CD4-positive, alpha-beta T cell treated with Interleukin-17A for 1 hour (primary cell): ENCODE measurements at regions not wholly inside any gene's neighbourhood (a gene's known extent, or its start where the extent isn't known, plus 50 kb on each side); places are given as distances from the start of the nearest gene placed in this dataset.
A peak's percentile ranks its signal among the peaks of the same experiment; 100 is the strongest.

Source experiments
- DNase-seq: peaks from one replicate; pipeline ENCODE4 v3.0.0-alpha.2; 2020

DNA sequence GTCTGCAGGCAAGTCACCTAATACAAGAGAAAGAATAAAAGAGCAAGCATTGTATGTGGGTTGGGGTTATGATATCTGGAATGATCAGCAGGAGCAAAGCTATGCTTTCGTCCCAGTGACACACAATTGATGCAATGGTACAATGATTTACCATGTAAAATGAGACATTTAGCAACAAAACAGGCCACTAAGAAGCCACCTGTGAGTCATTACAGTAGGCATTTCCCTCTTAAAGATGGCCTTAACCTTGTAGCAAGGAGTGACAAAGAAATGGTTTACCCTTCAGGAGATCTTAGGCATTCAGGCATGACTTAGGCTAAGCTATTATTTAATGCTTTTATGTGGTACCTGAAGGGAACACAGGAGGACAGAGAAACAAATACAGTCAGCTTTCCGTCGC lies 373.3 kb upstream of the RBMS3 start:
- no peak for DNase-seq

DNA sequence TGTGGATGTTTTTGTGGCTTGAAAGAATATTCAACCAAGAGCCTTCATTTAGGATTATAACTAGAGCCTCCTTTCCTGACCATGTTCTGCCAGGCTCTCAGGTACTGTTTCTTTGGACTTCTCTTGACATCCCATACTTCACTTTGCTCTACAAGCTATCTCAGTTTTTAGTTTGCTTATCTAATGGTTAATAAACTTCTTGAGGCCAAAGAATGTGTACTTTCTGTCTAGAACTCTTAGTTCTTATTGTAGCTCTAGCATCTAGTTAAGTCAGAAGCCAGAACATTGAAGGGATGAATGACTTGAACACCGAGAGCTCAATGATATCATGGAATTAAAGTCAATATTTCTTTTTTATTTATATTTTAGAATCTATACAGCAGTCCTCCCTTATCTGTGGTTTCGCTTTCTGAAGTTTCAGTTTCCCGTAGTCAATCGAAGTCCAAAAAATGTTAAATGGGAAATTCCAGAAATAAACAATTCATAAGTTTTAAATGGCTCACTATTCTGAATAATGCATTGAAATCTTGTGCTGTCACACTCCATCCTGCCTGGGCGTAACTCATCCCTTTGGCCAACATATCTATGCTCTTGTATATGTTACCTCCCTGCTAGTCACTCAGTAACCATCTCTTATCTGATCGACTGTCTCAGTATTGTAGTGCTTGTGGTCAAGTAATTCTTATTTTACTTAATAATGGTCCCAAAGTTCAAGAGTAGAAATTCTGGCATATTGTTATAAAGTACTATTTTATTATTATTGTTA lies 368.6 kb upstream of the RBMS3 start:
- no peak for DNase-seq

DNA sequence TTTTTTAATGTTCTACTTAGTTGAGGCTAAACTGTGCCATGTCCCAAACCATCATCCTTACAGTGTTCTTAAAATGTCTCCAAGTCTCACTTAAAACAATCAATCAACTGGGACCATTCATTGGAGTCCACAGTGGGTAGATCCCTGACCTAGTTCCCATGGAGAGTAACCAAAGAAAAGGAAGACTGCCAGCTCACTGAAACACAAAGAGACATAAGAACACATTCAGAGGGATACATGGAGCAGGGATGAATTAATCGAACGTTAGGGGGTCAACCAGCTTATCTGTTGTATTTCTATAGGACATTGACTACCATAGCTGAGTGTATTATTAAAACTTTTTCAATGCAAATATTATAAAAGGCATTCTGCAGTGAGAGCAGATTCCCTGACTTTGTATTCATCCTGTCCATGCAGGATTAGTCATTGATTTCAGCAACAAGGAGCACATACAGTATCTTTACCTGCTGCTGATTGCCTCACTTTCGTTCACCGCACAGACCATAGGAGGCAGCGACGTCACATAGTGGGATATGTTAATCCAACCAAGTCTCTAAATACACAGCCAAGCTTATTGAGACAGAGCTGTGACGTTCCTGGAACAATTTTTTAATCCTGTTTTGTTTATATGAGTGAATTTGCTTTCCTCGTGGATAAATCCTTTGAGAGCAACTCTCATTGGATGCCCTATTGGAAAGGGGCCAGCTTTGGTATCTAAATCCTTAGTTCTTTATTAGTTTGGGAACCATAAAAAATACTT lies 364.9 kb upstream of the RBMS3 start:
- DNase-seq = no peak

DNA sequence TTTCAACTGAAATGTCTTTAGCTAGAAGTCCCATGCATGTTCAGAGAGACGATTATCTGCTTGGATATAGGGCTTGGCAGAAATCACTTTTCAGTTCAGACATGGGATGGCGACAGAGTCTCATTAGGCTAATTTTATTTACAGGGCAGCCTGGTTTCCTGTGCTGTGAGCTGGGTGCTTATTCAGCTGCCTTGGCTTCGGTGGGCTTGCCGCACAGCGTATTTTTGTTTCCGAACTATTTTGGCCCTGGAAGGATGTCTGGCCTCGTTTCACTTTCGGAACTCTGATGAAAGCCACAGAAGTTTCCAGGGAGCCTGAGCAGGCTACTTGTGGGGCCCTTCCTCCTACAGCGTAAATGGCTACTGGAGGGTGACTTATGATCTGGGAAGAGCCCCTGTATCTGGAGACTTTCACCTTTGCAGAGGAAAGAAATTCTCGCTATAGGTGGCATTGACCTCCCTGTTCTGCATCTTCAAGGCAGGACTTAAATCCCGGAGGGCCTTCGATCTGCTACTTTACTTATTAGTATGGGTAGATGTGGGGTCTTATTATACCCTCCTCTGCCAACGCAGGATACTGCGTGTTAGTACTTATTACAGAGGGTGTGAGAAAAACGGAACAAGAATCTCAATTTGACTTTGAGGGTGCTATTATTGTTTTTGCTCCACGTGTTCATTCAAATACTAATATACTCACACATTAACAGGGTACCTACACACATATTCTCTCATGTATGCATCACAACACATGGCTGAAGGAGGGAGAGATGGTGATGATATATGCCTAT lies 364.0 kb upstream of the RBMS3 start:
- DNase-seq = peak; percentile 4

DNA sequence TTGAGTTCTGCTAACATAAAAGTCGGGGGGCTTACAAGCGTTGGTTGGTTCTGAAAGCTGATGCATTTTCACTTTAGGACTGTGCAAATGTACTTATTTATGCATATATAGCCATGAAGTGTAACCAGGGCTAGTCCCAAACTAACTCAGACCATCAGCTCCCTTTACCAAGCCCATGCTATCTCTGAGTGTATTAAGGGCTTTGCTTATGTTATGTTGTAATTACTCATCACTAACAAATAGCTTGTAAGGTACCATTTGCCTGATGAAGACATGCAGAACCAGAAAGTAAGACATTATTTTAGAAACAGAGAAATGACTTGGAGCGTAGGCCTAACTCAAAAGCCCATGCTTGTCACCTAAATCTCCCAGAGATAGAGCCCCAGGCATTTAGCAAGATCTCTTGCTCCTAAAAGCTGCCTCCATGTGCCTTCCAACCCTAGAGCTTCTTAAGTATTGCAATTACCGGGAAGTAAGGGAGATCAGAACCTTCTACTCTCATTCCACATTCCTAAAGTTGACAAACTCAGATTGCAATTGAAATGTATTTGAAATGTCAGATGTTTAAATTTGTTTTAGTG lies 362.9 kb upstream of the RBMS3 start:
- DNase-seq = no peak

DNA sequence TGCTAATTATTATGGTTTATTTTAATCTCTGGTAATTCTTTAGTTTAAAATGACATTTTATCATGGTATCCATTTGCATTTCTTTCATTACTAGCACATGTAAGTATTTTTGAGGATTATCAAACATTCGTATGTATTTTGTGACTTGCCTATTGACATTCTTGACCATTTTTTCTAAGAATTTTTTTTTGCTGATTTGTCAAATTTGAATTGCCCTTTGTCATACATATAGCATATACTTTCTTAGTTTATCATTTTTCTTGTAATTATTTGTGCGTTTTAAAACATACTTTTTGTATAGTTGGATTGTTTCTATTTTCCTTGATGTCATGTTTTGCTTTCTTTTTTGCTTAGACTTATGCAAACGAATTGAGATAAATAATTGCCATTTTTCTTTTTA lies 358.5 kb upstream of the RBMS3 start:
- no peak for DNase-seq

DNA sequence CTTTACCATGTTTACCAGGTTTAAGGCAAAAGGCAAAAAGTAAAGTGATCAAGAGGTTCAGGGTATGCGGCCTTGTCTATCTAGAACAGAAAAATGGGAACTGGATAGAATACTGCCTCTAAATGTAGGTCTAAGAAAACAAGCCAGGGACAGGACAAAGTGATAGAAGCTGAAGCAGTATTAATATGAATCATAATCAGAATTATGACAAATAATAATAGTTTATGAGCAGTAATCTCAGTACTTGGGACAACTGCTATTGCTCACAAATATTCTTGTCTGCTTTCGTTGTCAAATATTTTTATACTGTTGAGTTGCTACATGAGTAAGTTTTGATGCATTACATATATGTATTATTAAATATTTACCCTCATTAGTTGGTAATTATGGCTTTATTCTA lies 356.9 kb upstream of the RBMS3 start:
- DNase-seq = no peak

DNA sequence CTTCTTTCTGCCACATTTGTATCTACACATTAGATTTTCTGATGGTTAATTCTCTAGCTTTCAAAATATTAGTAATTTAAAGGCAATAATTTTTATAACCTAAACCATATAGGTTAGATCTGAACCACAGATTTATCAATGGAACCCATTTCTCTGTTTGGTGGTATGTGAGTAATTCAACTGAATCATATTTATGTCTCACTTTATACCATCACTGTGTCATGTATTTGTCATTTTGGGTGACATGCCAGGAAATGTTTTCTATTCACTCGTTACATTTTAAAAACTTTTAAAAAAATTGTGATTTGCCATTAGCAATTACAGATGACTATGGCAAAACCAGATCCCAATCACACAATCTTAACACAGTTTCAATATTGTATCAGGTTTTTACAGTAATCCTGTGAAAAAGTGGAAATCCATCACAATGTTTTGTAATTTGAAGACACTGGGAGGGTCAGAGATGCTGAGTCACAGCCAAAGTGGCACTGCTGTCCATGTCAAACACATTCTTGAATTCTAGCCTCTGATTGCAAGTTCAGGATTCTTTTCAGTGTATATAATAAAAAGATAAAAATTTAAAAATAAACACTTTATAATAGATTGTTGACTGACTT lies 356.0 kb upstream of the RBMS3 start:
- DNase-seq = no peak

DNA sequence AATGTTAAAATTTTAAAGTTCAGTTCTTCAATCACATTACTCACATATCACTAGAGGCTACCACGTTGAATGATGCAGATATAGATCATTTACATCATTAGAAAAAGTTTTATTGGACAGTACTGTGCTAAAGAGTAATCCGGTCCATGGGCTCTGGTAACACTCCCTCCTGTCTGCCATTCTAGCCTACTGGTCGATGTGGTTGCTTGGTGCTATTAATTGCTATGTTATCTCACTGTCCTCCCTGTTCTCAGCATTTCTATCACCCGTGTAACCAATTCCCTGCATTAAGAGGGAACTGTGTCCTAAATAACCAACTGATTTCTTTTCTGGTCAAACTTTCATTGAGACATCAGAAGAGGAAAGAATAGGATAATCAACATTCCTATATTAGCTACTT lies 347.5 kb upstream of the RBMS3 start:
- DNase-seq = no peak

DNA sequence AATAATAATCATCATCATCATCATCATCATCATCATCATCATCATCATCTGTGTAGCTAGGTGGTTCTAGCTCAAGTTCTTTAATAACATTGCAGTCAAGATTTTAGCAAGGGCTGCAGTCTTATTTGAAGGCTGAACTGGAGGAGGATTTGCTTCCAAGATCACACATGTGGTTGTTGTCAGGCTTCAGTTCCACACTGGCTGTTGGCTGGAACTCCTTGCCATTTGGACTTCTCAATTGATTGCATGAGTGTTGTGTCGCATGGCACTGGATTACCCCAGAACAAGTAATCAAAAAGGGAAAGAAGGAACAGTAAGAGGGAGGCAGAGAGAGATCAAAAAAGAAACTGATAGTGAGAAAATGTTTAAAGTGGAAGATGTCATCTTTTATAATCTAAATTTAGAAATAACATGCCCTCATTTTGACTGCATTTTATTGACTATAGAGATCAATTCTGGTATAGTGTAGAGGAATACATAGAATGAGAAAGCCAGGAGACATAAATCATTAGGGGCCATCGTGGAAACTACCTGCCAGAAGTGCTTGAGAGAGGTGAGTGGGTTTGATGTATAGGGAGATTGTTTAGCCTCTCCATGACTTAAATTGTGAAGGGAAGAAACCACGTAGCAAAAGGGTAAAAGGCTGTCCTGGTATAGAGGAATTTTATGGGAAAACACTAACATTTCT lies 346.6 kb upstream of the RBMS3 start:
- no peak for DNase-seq

DNA sequence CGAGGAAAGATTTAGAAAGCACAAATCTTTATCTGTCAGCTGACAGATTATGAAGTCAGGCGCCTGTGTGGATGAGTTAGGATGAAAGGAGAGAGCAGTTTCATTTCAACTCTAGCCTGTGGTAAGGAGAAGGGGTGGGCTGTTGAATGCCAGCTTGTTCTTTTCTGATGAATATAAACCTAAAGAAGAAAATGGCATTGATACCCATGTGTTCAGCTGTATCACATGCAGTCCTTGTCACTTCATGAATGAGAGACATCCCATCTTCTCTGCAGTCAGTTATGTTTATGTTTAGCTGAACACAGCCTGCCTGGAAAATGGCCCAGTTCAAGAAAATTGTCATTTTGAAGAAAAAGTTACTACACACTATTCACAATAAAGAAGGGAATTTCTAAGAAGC lies 345.7 kb upstream of the RBMS3 start:
- no peak for DNase-seq

DNA sequence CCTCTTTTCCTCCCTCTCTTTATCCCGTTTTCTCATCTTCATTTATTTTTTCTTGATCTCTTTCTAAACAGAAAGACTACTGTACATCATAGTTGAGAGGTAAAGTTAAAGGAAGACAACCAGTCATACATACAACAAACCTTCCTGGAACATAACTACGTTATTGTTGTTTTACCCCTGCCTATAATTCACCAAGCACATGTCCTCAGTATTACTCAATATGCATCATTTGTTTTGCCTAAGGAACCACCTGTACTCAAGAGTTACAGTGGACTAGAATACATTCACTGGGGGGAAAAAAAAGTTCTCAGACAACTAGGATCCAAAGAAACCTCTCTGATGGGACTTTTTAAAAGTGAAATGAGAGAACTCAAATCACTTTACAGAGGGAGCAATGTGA lies 344.7 kb upstream of the RBMS3 start:
- DNase-seq = no peak

DNA sequence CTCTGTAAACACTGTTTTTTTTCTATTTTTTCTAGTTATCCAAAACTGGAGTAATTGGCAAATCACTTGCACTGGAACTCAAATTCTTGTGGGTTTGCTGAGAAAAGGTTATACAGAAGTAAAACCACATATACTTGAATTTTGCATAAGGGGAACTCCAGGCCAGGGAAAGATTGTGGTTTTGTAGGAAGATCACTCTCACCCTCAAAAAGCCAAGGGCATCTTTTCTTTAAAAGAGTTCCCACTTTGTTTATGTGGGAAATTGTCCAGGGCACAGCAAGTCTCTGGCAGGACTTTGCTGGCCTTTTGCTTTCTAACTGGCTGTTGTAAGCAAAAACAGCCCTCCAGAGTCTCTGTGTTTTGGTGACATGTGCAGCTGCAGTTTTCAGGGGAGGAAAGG lies 340.3 kb upstream of the RBMS3 start:
- peak; percentile 14 for DNase-seq

DNA sequence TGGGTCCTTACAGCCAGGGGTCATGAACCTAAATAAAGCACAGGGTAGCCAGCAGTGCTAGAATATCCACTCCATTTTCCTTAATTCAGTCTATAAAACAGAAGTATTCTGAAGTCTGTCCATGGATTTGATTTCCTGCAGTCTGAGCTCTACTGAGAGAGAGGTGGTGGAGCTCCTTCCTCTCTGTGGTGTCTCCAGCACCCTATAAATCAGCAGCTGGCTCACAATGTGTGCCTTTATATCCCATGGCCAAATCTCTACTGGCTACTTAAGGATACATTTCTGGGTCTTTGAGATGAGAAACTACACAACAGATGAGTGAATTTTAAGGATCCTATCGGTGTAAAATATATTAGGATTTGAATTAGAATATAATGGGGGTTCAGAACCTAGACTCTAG lies 339.9 kb upstream of the RBMS3 start:
- DNase-seq = no peak

DNA sequence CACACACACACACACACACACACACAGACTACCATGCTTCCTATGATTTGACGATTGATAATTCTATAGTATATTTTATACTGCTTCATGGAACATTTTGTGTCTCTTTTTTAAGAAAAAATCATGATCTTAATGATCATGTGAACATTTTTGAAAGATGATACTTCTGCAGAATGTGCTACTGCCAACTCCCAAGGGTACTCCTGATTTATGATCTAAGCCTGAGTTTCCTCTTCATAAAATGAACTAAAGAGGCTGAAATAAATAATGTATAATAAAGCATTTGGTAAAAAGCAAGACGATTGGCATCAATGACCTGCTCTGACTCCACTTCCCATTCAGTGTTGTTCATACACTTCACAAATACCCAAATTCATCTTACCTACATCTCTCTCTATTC lies 333.8 kb upstream of the RBMS3 start:
- no peak for DNase-seq

DNA sequence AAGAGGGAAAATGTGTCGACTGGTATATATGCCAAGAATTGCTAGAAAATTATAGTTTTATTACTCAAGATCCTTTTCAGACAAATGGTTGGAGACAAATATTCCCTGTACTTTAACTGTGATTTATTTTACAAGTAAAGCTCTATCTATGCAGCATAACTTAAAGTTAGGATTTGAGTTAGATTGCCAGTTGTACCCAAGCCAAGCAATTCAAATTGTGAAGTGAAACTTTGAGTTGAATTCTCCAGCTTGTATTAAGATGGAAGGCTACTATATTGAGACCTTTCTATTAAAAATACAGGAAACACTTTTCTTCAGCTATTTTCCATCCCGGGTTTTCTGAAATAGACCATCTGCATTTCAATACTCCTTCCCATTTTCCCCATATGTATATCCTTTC lies 333.1 kb upstream of the RBMS3 start:
- DNase-seq = no peak

DNA sequence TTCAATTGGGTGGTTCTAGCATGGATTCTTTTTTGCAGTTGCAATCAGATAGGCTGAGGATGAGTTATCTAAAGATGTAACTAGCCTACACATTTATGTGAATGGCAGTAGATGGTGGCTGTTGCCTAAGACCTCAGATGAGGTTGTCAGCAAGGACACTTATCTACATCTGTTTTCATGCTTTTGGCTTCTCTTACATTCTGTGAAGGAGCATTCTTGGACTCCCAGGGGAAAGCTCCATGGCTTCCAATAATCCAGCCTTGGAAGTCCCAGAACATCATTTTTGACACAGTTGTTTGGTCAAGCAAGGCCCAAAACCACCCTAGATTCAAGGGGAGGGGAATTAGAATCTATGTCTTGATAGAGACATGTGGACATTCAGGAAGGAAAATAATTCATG lies 332.2 kb upstream of the RBMS3 start:
- no peak for DNase-seq

DNA sequence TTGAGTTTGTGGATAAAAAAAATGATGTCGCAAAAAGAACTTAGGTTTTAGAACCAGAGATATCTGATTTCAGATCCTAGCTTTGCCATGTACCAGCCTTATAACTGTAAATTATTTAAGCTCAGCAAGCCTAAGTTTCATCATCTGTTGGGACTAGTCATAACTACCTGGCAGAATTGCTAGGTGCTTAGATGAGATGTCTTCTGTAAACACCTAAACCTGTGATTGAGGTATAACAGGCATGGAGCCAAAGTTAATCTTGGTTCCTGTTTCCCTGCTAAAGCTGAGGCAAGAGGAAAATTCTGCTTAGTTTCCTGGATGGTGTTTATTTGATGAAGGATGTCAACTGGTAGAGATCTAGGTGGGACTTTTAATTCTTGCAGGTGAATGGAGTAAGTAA lies 331.3 kb upstream of the RBMS3 start:
- no peak for DNase-seq

DNA sequence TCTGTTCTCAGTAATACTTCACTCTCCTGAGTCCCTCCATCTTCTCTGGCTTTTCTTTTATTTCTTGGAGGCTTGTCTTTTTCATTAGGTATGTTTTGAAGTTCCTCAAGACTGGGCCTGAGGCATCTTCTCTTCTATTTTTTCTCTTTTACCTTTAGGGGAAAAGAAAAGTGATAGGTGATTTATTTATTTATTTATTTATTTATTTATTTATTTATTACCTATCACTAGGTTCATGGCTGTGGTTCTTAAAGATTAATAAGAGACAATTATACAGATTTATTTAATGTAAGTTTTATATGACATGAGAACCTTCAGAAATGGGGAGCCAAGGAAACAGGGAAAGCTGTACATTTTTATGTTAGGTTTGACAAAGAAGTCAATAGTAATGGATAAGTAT lies 330.3 kb upstream of the RBMS3 start:
- no peak for DNase-seq

DNA sequence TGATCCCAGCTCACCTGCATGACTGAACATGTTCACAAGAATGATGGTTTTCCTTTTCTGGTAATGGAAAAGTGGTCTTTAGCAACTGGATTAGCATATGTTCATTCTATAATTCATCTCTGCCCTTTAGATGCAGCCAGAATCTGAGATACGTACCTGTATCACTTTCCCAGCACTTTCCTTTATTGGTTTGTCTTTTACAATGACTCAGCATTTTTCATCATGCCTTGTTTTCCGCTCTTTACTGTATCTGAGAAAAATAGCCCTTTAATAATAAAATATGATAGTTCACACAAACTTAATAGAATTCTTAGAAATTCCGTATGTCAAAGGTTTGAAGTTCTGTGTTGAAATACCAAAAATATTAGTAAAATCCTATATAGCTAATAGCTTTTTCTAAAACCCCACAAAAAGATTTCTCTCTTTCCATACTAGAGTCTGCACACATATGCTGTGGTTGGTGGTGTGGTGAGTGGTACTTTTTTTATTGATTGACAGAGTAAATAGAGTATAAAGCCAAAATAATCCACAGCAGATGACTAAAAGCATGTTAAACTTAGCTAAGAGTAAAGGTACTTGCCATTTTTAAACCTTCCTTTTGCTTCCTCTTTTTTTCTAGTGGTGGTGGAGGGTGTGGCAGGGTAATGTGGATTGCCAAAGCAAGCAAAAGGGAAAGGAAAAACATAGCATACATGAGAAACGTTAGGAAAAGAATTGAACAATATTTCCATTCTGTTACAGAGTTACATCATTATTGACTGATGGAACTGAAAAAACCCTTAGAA lies 328.9 kb upstream of the RBMS3 start:
- no peak for DNase-seq

DNA sequence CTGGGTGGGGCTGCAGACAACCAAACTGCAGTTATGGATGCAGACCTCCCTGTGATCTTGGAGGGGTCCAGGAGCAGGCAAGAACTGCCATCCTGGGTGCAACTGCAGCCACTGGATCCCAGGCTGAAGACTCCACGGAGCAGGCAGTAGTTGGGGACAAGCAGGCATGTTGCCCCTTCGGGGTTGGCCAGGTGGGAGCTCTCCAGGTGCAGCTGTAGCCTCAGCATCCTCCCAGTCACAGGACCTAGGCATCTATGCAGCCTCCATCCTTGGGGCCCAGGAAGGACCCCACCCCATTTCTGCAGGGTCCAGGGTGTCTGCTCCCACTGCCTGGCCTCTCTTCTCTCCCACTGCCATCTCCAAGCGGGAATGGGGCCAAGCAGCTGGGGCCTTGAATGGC lies 322.2 kb upstream of the RBMS3 start:
- no peak for DNase-seq

DNA sequence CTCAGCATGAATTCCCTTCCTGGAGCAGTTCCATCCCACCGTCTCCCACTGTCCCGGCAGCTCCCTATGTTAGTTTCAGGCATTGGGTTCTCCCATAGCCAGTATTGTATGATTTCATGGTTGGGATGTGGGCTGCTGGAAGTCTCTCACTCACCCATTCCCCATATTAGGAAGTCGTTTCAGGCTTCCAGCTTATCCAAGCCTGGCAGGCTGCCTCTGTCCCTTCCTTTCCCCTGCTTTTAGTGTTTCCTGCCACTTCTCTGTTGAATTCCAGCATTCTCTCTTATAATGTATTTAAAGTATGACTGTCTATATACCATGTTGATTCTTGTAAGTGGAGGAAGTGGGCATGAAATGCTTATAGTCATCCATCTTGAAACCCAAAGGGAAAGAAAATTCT lies 309.7 kb upstream of the RBMS3 start:
- no peak for DNase-seq
